H1 (cell line): ENCODE measurements at regions not wholly inside any gene's neighbourhood (a gene's known extent, or its start where the extent isn't known, plus 50 kb on each side); places are given as distances from the start of the nearest gene placed in this dataset.

Experiments used
- ASH2L ChIP-seq: fragments of 200-600, 300-600 bp; sonication (generic); IDR thresholded peaks from one replicate; pipeline ENCODE4 v1.7.1; 2017; ENCODE audit warnings: low read length
- BRCA1 ChIP-seq: IDR thresholded peaks from 2 replicates; pipeline ENCODE4 v1.6.1; 2012; ENCODE audit warnings: low read depth, low read length, improper control_type of control experiment
- CHD2 ChIP-seq: IDR thresholded peaks from 2 replicates; pipeline ENCODE4 v1.6.1; 2012; ENCODE audit warnings: low read length, improper control_type of control experiment
- EGR1 ChIP-seq: IDR thresholded peaks from 2 replicates; pipeline ENCODE4 v1.6.1; 2011; ENCODE audit warnings: low read depth, low read length, borderline replicate concordance
- EP300 ChIP-seq, 2 experiments: IDR thresholded peaks; 1 replicate in 1 of 2; 2 replicates in 1 of 2; pipeline ENCODE4 v1.6.1; 2011 to 2012; ENCODE audit warnings: low read depth in 2 of 2, low read length in 2 of 2, mild to moderate bottlenecking in 2 of 2, borderline replicate concordance in 1 of 2, inconsistent platforms in 1 of 2, moderate library complexity in 1 of 2
- POLR2A ChIP-seq, 2 experiments: IDR thresholded peaks; 1 replicate in 1 of 2; 2 replicates in 1 of 2; pipeline ENCODE4 v1.6.1; 2011; ENCODE audit warnings: low read depth in 2 of 2, low read length in 2 of 2, mild to moderate bottlenecking in 2 of 2; ENCODE audit errors: control extremely low read depth in 1 of 2
- TCF12 ChIP-seq: IDR thresholded peaks from 2 replicates; pipeline ENCODE4 v1.6.1; 2011; ENCODE audit warnings: low read depth, mild to moderate bottlenecking, low read length
- YY1 ChIP-seq: IDR thresholded peaks from 2 replicates; pipeline ENCODE4 v1.6.1; 2011; ENCODE audit warnings: low read depth, mild to moderate bottlenecking, low read length
- TF ChIP-seq, protein P1 (sequence below), 3 experiments: IDR thresholded peaks; 1 replicate in 2 of 3; 2 replicates in 1 of 3; pipeline versions ENCODE4 v1.5.1 to v1.6.1; 2011; ENCODE audit warnings: low read length in 3 of 3, mild to moderate bottlenecking in 3 of 3, inconsistent platforms in 2 of 3, low read depth in 1 of 3, moderate library complexity in 1 of 3; ENCODE audit not compliant: insufficient read depth in 1 of 3; ENCODE audit errors: control extremely low read depth in 1 of 3

DNA sequence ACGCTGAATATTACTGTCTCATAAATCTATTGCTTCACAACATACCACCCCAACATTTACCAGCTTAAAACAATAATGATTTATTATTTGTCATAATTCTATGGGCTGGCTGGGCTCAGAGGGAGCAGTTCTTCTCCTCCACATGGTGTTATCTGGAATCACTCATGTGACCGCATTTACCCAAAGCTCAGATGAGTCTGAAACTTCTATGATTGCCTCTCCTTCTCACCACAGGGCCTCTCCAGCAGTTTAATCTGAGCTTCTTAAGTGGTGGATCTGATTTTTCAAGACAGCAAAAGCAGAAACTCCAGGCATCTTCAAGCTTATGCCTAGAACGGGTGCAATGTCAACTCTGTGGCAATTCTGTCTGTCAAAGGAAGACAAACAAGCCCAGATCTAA, 210.3 kb upstream of the ADRA1B start:
- TF ChIP-seq, protein P1, sequence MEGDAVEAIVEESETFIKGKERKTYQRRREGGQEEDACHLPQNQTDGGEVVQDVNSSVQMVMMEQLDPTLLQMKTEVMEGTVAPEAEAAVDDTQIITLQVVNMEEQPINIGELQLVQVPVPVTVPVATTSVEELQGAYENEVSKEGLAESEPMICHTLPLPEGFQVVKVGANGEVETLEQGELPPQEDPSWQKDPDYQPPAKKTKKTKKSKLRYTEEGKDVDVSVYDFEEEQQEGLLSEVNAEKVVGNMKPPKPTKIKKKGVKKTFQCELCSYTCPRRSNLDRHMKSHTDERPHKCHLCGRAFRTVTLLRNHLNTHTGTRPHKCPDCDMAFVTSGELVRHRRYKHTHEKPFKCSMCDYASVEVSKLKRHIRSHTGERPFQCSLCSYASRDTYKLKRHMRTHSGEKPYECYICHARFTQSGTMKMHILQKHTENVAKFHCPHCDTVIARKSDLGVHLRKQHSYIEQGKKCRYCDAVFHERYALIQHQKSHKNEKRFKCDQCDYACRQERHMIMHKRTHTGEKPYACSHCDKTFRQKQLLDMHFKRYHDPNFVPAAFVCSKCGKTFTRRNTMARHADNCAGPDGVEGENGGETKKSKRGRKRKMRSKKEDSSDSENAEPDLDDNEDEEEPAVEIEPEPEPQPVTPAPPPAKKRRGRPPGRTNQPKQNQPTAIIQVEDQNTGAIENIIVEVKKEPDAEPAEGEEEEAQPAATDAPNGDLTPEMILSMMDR (IDR thresholded peaks at IDR 0.05; ENCODE audit: control extremely low read depth in 1 of 3, insufficient read depth in 1 of 3, low read depth in 1 of 3, low read length in 3 of 3): no peak
- TF ChIP-seq TCF12 (no peak), POLR2A (IDR thresholded peaks at IDR 0.05; ENCODE audit: control extremely low read depth in 1 of 2, low read depth in 2 of 2, low read length in 2 of 2) (no peak), YY1 (no peak), EGR1 (no peak), CHD2 (no peak), ASH2L (no peak), BRCA1 (no peak), EP300 (IDR thresholded peaks at IDR 0.05; ENCODE audit: borderline replicate concordance in 1 of 2, low read depth in 2 of 2, low read length in 2 of 2) (no peak)
